ENCODE measurements at regions not wholly inside any gene's neighbourhood (a gene's known extent, or its start where the extent isn't known, plus 50 kb on each side); places are given as distances from the start of the nearest gene placed in this dataset.

- no peaks in the 10 kb centered on the region for H3K36me3 ChIP-seq (ENCODE audit: control insufficient read depth in 1 of 2, insufficient read depth in 2 of 2, low read length in 2 of 2)
- no peaks in the 10 kb centered on the region for H3K27me3 ChIP-seq (ENCODE audit: low read depth, low read length)
- H3K4me3 ChIP-seq (ENCODE audit: low read depth in 1 of 2, low read length in 2 of 2), result no peak overlapping the region
- no peak overlapping the region for H3K27ac ChIP-seq (ENCODE audit: low read length)
- H3K9me3 ChIP-seq (ENCODE audit: control insufficient read depth in 1 of 2, low read length in 2 of 2), result peaks cover 1 to 2% of the 10 kb centered on the region in 2 donors
- H3K4me1 ChIP-seq (ENCODE audit: control insufficient read depth in 1 of 2, insufficient read depth in 2 of 2, low read length in 2 of 2), result no peaks in the 10 kb centered on the region
These were observed 50.9 kb upstream of the E2F7 start for GRCh38 chr12:77116277-77116676.

GRCh38 chr12:77115471-77115870, 50.1 kb upstream of the E2F7 start:
- Histone ChIP-seq H3K27ac (ENCODE audit: low read length) (no peak overlapping the region), H3K27me3 (ENCODE audit: low read depth, low read length) (no peaks in the 10 kb centered on the region), H3K4me3 (ENCODE audit: low read depth in 1 of 2, low read length in 2 of 2) (no peak overlapping the region), H3K36me3 (ENCODE audit: control insufficient read depth in 1 of 2, insufficient read depth in 2 of 2, low read length in 2 of 2) (no peaks in the 10 kb centered on the region), H3K4me1 (ENCODE audit: control insufficient read depth in 1 of 2, insufficient read depth in 2 of 2, low read length in 2 of 2) (no peaks in the 10 kb centered on the region), H3K9me3 (ENCODE audit: control insufficient read depth in 1 of 2, low read length in 2 of 2) (peaks cover 5 to 6% of the 10 kb centered on the region in 2 donors)

Measured in muscle layer of duodenum (tissue), 2 donors.